ENCODE measurements at regions not wholly inside any gene's neighbourhood (a gene's known extent, or its start where the extent isn't known, plus 50 kb on each side); places are given as distances from the start of the nearest gene placed in this dataset.
"Not testable (repeated sequence)": the region's sequence is repeated elsewhere in the genome, so short reads cannot be mapped to it uniquely, and the experiment has no call there.

DNA sequence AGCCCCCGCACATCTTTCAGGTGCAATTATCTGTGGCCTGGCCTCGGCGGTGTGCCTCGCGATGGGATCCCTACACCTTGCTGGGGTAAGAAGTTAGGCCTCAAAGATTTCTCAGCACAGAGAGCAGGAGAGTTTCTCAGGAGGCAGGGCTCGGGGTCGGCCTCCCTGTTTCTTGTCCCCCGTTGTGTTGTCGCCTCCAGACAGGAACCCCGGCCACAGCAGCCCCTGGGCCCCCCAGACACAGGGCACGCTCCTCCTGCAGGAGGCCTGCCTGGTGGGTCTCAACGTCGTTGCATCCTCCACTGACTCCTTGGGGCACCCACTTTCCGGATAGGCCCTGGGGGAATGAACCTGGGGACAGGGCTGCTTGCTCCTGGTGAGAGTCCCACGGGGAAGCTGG, 229.1 kb upstream of the SHH start:
- TF ChIP-seq, protein P1, sequence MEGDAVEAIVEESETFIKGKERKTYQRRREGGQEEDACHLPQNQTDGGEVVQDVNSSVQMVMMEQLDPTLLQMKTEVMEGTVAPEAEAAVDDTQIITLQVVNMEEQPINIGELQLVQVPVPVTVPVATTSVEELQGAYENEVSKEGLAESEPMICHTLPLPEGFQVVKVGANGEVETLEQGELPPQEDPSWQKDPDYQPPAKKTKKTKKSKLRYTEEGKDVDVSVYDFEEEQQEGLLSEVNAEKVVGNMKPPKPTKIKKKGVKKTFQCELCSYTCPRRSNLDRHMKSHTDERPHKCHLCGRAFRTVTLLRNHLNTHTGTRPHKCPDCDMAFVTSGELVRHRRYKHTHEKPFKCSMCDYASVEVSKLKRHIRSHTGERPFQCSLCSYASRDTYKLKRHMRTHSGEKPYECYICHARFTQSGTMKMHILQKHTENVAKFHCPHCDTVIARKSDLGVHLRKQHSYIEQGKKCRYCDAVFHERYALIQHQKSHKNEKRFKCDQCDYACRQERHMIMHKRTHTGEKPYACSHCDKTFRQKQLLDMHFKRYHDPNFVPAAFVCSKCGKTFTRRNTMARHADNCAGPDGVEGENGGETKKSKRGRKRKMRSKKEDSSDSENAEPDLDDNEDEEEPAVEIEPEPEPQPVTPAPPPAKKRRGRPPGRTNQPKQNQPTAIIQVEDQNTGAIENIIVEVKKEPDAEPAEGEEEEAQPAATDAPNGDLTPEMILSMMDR (IDR thresholded peaks at IDR 0.05; ENCODE audit: extremely low read depth, missing control alignments) = no peak
- no peak for DNase-seq (ENCODE audit: low spot score)

DNA sequence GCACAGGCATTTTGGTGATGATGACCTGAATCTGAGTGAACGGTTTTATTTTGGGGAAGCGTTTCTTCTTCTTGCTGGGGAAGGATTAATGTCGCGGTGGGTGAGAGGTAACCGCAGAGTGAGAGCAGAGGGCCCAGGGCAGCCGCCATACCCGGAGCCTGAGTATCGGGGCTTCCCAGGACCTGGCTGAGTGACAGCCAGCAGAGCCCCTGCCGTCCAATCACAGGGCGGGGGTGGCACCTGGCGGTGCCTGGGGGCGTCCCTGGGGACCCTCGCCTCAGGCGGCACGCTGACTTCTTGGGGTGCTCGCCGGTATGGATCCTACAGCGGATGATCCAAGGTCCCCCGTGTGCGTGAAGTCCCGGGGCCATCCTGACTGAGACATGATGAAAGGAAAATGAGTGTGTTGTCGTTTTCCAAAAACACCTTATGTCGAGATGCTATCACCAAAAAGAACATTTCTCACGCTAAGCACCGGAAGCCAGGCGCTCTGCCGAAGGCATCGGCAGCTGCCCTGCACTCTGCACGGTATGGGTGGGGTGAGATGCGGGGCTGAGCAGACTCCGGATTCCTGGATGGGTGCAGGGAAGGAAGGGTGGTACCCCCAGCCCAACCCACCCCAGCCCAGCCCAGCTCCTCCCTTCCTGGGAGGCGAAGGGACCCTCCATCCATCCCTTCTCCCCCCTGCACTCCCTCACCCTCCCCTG, 227.9 kb upstream of the SHH start:
- DNase-seq (ENCODE audit: low spot score) = no peak
- TF ChIP-seq, protein P1 (IDR thresholded peaks at IDR 0.05; ENCODE audit: extremely low read depth, missing control alignments) = no peak

DNA sequence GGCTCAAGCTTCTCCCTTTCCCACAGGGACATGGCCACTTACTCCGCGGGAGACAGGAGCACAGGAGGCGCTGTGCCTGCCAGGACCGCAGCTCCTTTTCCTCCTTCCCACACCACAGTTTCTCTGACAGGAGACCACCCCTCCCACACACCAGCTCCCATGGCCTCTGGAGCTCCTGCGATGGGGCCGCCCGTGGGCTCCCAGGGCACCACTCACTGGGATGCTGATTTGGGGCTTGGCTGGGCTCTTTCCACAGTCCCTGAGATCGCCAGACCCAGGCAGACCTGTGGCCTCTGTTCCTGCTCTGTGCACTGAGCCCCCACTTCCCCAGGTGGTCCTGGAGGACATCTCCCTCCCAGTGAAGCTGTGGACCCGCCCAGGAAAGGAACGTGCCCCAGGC, 226.9 kb upstream of the SHH start:
- TF ChIP-seq, protein P1 (IDR thresholded peaks at IDR 0.05; ENCODE audit: extremely low read depth, missing control alignments) = no peak
- no peak for DNase-seq (ENCODE audit: low spot score)

DNA sequence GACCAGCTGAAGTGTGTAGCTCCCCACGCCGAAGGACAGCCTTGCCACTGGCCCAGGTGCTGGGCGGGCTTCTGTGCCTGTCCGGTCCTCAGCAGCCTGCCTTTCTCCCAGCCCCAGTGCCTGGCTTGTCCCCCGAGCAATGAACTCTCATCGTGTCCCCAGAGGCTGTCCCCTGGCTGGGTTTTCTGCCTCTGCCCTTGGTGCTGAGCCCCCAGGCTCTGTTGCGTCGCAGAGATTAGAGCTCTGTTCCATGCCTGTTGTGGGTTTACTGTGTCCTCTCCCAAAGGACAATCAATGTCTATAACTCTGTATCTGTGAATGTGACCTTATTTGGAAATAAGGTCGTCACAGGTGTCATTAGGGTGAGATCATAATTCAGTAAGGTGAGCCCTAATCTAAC, 226.1 kb upstream of the SHH start:
- TF ChIP-seq, protein P1 (IDR thresholded peaks at IDR 0.05; ENCODE audit: extremely low read depth, missing control alignments) = no peak
- no peak for DNase-seq (ENCODE audit: low spot score)

DNA sequence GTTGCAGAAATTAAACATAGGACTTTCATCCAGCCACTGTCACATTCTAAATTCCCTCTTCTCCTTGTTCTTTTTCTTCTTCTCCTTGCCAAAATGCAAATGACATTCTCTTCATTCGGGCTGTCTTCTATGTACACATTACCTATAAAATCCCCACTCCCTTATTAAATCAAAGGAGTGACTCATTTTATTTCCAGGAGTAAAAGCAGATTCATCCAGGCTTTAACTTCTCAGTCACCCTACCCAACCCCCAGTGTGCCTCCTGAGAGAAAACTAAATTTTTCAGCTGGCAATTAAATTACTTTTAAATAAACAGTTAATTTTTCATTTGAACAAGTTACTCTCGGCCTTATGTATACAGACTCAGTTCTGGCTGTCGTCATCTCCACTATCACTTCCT, 223.9 kb upstream of the SHH start:
- TF ChIP-seq, protein P1 (IDR thresholded peaks at IDR 0.05; ENCODE audit: extremely low read depth, missing control alignments) = no peak
- DNase-seq (ENCODE audit: low spot score) = no peak

DNA sequence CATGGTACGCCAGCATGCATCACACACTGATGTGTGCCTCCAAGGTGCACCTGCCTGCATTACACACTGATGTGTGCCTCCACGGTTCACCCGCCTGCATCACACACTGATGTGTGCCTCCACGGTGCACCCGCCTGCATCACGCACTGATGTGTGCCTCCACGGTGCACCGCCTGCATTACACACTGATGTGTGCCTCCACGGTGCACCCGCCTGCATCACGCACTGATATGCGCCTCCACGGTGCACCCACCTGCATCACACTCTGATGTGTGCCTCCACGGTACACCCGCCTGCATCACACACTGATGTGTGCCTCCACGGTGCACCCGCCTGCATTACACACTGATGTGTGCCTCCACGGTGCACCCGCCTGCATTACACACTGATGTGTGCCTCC, 223.1 kb upstream of the SHH start:
- not testable (repeated sequence) for DNase-seq (ENCODE audit: low spot score)

DNA sequence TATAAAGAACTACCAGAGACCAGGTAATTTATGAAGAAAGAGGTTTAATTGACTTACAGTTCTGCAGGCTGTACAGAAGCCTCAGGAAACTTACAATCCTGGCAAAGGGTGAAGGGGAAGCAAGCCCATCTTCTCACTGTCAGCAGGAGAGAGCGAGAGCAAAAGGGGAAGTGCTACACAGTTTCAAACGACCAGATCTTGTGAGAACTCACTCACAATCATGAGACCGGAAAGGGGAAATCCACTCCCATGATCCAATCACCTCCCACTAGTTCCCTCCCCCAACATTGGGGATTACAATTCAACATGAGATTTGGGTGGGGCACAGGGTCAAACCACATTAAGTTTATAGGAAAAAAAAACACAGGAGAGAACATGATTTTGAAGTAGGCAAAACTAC, 222.1 kb upstream of the SHH start:
- DNase-seq (ENCODE audit: low spot score) = no peak
- TF ChIP-seq, protein P1 (IDR thresholded peaks at IDR 0.05; ENCODE audit: extremely low read depth, missing control alignments) = no peak

DNA sequence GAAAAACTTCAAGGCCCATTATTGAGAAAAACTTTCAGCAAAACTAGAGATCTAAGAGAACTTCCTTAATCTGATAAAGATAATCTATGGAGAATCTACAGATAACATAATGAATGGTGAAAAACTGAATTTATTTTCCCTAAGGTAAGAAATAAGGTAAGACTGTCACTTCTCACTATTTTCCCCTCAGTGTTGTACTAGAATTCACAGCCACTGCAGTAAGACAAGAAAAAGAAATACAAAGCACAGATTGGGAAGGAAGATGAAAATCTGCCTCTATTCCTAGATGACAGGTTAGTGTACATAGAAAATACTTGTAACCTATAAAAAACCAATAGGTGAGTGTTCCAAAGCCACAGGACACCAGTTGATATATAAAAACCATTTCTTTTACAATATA, 220.7 kb upstream of the SHH start:
- TF ChIP-seq, protein P1 (IDR thresholded peaks at IDR 0.05; ENCODE audit: extremely low read depth, missing control alignments) = no peak

More for the DNA sequence above, 220.7 kb upstream of the SHH start:
- DNase-seq (ENCODE audit: low spot score) = no peak
